GM12892 (cell line): ENCODE measurements at regions not wholly inside any gene's neighbourhood (a gene's known extent, or its start where the extent isn't known, plus 50 kb on each side); places are given as distances from the start of the nearest gene placed in this dataset.
"Not testable (repeated sequence)": the region's sequence is repeated elsewhere in the genome, so short reads cannot be mapped to it uniquely, and the experiment has no call there.

Experiments
- DNase-seq: peaks from one replicate; pipeline ENCODE4 v3.0.0; 2011; ENCODE audit not compliant: insufficient read length
- FAIRE-seq: peaks from 2 replicates; lab custom pipeline; 2011; peaks lifted over from hg19 to GRCh38; lab: Jason Lieb, UNC
- POLR2A ChIP-seq: IDR thresholded peaks from 2 replicates; pipeline ENCODE4 v1.6.1; 2011; ENCODE audit warnings: low read depth, low read length, control low read depth
- POLR2AphosphoS5 ChIP-seq: IDR thresholded peaks from 2 replicates; pipeline ENCODE4 v1.6.1; 2011; ENCODE audit warnings: low read depth, low read length, control low read depth
- TAF1 ChIP-seq: IDR thresholded peaks from 2 replicates; pipeline ENCODE4 v1.6.1; 2011; ENCODE audit warnings: low read depth, mild to moderate bottlenecking, control low read depth, low read length, borderline replicate concordance

- DNase-seq: no peak
- FAIRE-seq: no peak
- no peak for TF ChIP-seq POLR2AphosphoS5
- TF ChIP-seq POLR2A: no peak
Observed at GRCh38 chr5:50564558-50564957, 101.9 kb upstream of the PARP8 start.

- TF ChIP-seq POLR2AphosphoS5: no peak
- no peak for TF ChIP-seq POLR2A
- no peak for TF ChIP-seq TAF1
- FAIRE-seq (no peak), DNase-seq (no peak)
Observed at GRCh38 chr5:50574121-50574520, 92.3 kb upstream of the PARP8 start.

- TF ChIP-seq POLR2AphosphoS5 (no peak), POLR2A (no peak), TAF1 (no peak)
- DNase-seq: no peak
- FAIRE-seq: no peak
Observed at GRCh38 chr5:50575740-50576139, 90.7 kb upstream of the PARP8 start.

GRCh38 chr5:50576265-50576664 is 90.2 kb upstream of the PARP8 start:
- no peak for FAIRE-seq
- no peak for DNase-seq
- TF ChIP-seq TAF1 (no peak), POLR2A (no peak)

GRCh38 chr5:50576686-50577256 is 89.7 kb upstream of the PARP8 start:
- FAIRE-seq: no peak
- no peak for DNase-seq
- TF ChIP-seq POLR2A (no peak), TAF1 (no peak), POLR2AphosphoS5 (no peak)

- no peak for FAIRE-seq
- TF ChIP-seq POLR2A (no peak), TAF1 (no peak), POLR2AphosphoS5 (no peak)
Observed at GRCh38 chr5:50580506-50580905, 85.9 kb upstream of the PARP8 start.

GRCh38 chr5:50581845-50582244 is 84.6 kb upstream of the PARP8 start:
- not testable (repeated sequence) for DNase-seq, FAIRE-seq

More at GRCh38 chr5:50580506-50580905, 85.9 kb upstream of the PARP8 start:
- DNase-seq: no peak

- DNase-seq: no peak
- TF ChIP-seq TAF1: no peak
- TF ChIP-seq POLR2A: no peak
- no peak for TF ChIP-seq POLR2AphosphoS5
- no peak for FAIRE-seq
Observed at GRCh38 chr5:50582699-50583098, 83.7 kb upstream of the PARP8 start.

GRCh38 chr5:50583621-50584020 is 82.8 kb upstream of the PARP8 start:
- no peak for TF ChIP-seq POLR2A
- TF ChIP-seq TAF1: no peak
- no peak for TF ChIP-seq POLR2AphosphoS5
- FAIRE-seq: no peak
- DNase-seq: no peak

GRCh38 chr5:50588471-50588870 is 78.0 kb upstream of the PARP8 start:
- not testable (repeated sequence) for FAIRE-seq, DNase-seq

GRCh38 chr5:50590444-50591189 is 75.8 kb upstream of the PARP8 start:
- DNase-seq, FAIRE-seq: not testable (repeated sequence)

- DNase-seq, FAIRE-seq: not testable (repeated sequence)
Observed at GRCh38 chr5:50591338-50591737, 75.1 kb upstream of the PARP8 start.

- FAIRE-seq: no peak
- no peak for DNase-seq
Observed at GRCh38 chr5:50593681-50594080, 72.8 kb upstream of the PARP8 start.

More at GRCh38 chr5:50593681-50594080, 72.8 kb upstream of the PARP8 start:
- no peak for TF ChIP-seq POLR2A
- TF ChIP-seq TAF1: no peak
- TF ChIP-seq POLR2AphosphoS5: no peak
